H9 (cell line): ENCODE measurements at regions not wholly inside any gene's neighbourhood (a gene's known extent, or its start where the extent isn't known, plus 50 kb on each side); places are given as distances from the start of the nearest gene placed in this dataset.

Experiments used
- DNase-seq: peaks from one replicate; pipeline ENCODE4 v3.0.0-alpha.2; 2017
- H2AFZ ChIP-seq: one replicate; pipeline ENCODE4 v1.6.1; 2013; ENCODE audit warnings: mild to moderate bottlenecking, low read length, control low read depth, moderate library complexity
- H2AK5ac ChIP-seq: 2 replicates; pipeline ENCODE4 v1.6.1; 2013; ENCODE audit warnings: low read length, control low read depth, mixed read lengths; ENCODE audit not compliant: insufficient read length
- H2BK120ac ChIP-seq: one replicate; pipeline ENCODE4 v1.6.1; 2013; ENCODE audit warnings: low read depth, mild to moderate bottlenecking, low read length, control low read depth, inconsistent platforms; ENCODE audit not compliant: poor library complexity, severe bottlenecking
- H2BK12ac ChIP-seq: 2 replicates; pipeline ENCODE4 v1.6.1; 2013; ENCODE audit warnings: low read length, control low read depth, mixed read lengths, low read depth; ENCODE audit not compliant: insufficient read length
- H2BK15ac ChIP-seq: 2 replicates; pipeline ENCODE4 v1.6.1; 2013; ENCODE audit warnings: low read depth, low read length, control low read depth
- H2BK20ac ChIP-seq: one replicate; pipeline ENCODE4 v1.6.1; 2013; ENCODE audit warnings: low read depth, mild to moderate bottlenecking, low read length, control low read depth, inconsistent platforms; ENCODE audit not compliant: poor library complexity, severe bottlenecking
- H2BK5ac ChIP-seq: 2 replicates; pipeline ENCODE4 v1.6.1; 2013; ENCODE audit warnings: low read length, control low read depth, mixed read lengths; ENCODE audit not compliant: insufficient read length
- H3K14ac ChIP-seq: 2 replicates; pipeline ENCODE4 v1.6.1; 2013; ENCODE audit warnings: low read length, control low read depth; ENCODE audit not compliant: insufficient read depth
- H3K18ac ChIP-seq: 2 replicates; pipeline ENCODE4 v1.6.1; 2013; ENCODE audit warnings: low read depth, mild to moderate bottlenecking, mixed read lengths, low read length, control low read depth; ENCODE audit not compliant: insufficient read length
- H3K23ac ChIP-seq: 2 replicates; pipeline ENCODE4 v1.6.1; 2013; ENCODE audit warnings: low read length, control low read depth, mixed read lengths, low read depth; ENCODE audit not compliant: insufficient read length
- H3K23me2 ChIP-seq: 2 replicates; pipeline ENCODE4 v1.6.1; 2013; ENCODE audit warnings: low read depth, mild to moderate bottlenecking, mixed read lengths, low read length, control low read depth; ENCODE audit not compliant: insufficient read length, poor library complexity, severe bottlenecking
- H3K27ac ChIP-seq: 2 replicates; pipeline ENCODE4 v1.5.1; 2013; ENCODE audit warnings: low read length, control low read depth, mixed read lengths, low read depth; ENCODE audit not compliant: insufficient read length
- H3K27me3 ChIP-seq: 2 replicates; pipeline ENCODE4 v1.6.1; 2013; ENCODE audit warnings: low read length, control low read depth, inconsistent platforms; ENCODE audit not compliant: insufficient read depth
- H3K4ac ChIP-seq: 2 replicates; pipeline ENCODE4 v1.6.1; 2013; ENCODE audit warnings: low read depth, mild to moderate bottlenecking, control low read depth, inconsistent platforms, low read length, moderate library complexity
- H3K4me1 ChIP-seq: 2 replicates; pipeline ENCODE4 v1.6.1; 2013; ENCODE audit warnings: low read length, control low read depth, inconsistent platforms; ENCODE audit not compliant: insufficient read depth
- H3K4me2 ChIP-seq: 2 replicates; pipeline ENCODE4 v1.6.1; 2013; ENCODE audit warnings: low read length, control low read depth, mixed read lengths; ENCODE audit not compliant: insufficient read length, insufficient read depth
- H3K56ac ChIP-seq: 2 replicates; pipeline ENCODE4 v1.6.1; 2013; ENCODE audit warnings: low read depth, mild to moderate bottlenecking, mixed read lengths, low read length, control low read depth; ENCODE audit not compliant: insufficient read length
- H3K79me1 ChIP-seq: 2 replicates; pipeline ENCODE4 v1.6.1; 2013; ENCODE audit warnings: low read depth, mild to moderate bottlenecking, moderate library complexity, low read length, control low read depth, inconsistent platforms; ENCODE audit not compliant: insufficient read depth, poor library complexity, severe bottlenecking
- H3K79me2 ChIP-seq: 2 replicates; pipeline ENCODE4 v1.6.1; 2013; ENCODE audit warnings: low read length, control low read depth, inconsistent platforms; ENCODE audit not compliant: insufficient read depth
- H3K9ac ChIP-seq: 2 replicates; pipeline ENCODE4 v1.6.1; 2013; ENCODE audit warnings: low read length, control low read depth, mixed read lengths; ENCODE audit not compliant: insufficient read length; ENCODE audit errors: extremely low read depth
- H3K9me3 ChIP-seq: one replicate; pipeline ENCODE4 v1.6.1; 2013; ENCODE audit warnings: low read depth, low read length, inconsistent platforms; ENCODE audit not compliant: control insufficient read depth
- H3T11ph ChIP-seq: one replicate; pipeline ENCODE4 v1.6.1; 2013; ENCODE audit warnings: mild to moderate bottlenecking, low read length, control low read depth, inconsistent platforms
- H4K20me1 ChIP-seq: one replicate; pipeline ENCODE4 v1.6.1; 2013; ENCODE audit not compliant: control insufficient read depth, insufficient read length, insufficient read depth
- H4K5ac ChIP-seq: 2 replicates; pipeline ENCODE4 v1.6.1; 2013; ENCODE audit warnings: low read depth, mild to moderate bottlenecking, mixed read lengths, low read length, control low read depth; ENCODE audit not compliant: insufficient read length
- H4K8ac ChIP-seq: replicated peaks from 2 replicates; pipeline ENCODE4 v1.6.1; 2013; ENCODE audit warnings: low read length, control low read depth, mixed read lengths, low read depth; ENCODE audit not compliant: insufficient read length
- H4K91ac ChIP-seq: 2 replicates; pipeline ENCODE4 v1.6.1; 2013; ENCODE audit warnings: low read depth, mild to moderate bottlenecking, moderate library complexity, mixed read lengths, low read length, control low read depth; ENCODE audit not compliant: insufficient read length
- H3K27ac Mint-ChIP-seq, 3 experiments: 2 replicates in 2 of 3; 3 replicates in 1 of 3; pipeline ENCODE4 v1.8.0; 2020 to 2021; ENCODE audit warnings: mixed read lengths in 3 of 3, mild to moderate bottlenecking in 1 of 3, moderate library complexity in 1 of 3
- H3K27me3 Mint-ChIP-seq: 2 replicates; pipeline ENCODE4 v1.8.0; 2021; ENCODE audit warnings: low read depth, mild to moderate bottlenecking, moderate library complexity, mixed read lengths
- H3K36me3 Mint-ChIP-seq, 3 experiments: 2 replicates in 2 of 3; 3 replicates in 1 of 3; pipeline ENCODE4 v1.8.0; 2020 to 2021; ENCODE audit warnings: low read depth in 3 of 3, mixed read lengths in 3 of 3; ENCODE audit not compliant: insufficient read depth in 1 of 3
- H3K4me1 Mint-ChIP-seq, 2 experiments: 2 replicates each; pipeline ENCODE4 v1.8.0; 2020; ENCODE audit warnings: mixed read lengths in 2 of 2
- H3K4me3 Mint-ChIP-seq, 2 experiments: 2 replicates in 1 of 2; 3 replicates in 1 of 2; pipeline ENCODE4 v1.8.0; 2020 to 2021; ENCODE audit warnings: mild to moderate bottlenecking in 2 of 2, mixed read lengths in 2 of 2, moderate library complexity in 1 of 2
- H3K9me3 Mint-ChIP-seq, 2 experiments: 2 replicates in 1 of 2; 3 replicates in 1 of 2; pipeline ENCODE4 v1.8.0; 2020; ENCODE audit warnings: mild to moderate bottlenecking in 2 of 2, mixed read lengths in 2 of 2, moderate library complexity in 1 of 2
- WGBS: extraction: QIAGEN DNeasy Blood & Tissue Kit; methylation state at CpG from one replicate; pipeline ENCODE4 v1.1.7; 2013; ENCODE audit warnings: missing lambda C conversion rate, low lambda C conversion rate, mixed read lengths; ENCODE audit not compliant: insufficient read length; ENCODE audit errors: extremely low coverage; 5-methylcytosine and 5-hydroxymethylcytosine counted together
- TF ChIP-seq, protein P1 (sequence below): fragments of 200-600 bp; sonication (generic); conservative IDR thresholded peaks from 3 replicates; pipeline ENCODE4 v1.8.0; 2021; ENCODE audit warnings: antibody characterized with exemption, mild to moderate bottlenecking

DNA sequence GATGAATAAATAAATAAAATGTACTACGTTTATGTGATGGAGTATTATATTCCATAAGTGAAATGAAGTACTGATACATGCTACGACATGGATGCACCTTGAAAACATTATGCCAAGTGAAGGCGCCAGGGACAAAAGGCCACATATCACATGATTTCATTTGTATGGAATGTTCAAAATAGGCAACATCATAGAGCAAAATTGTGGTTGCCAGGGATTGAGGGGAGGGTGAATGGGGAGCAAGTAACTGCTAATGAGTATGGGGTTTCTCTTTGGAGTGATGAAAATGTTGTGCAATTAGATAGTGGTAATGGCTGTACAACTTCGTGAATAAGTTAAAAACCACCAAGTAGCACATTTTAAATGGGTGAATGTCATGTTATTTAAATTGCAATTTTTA is 132.8 kb downstream of the SLC38A4 start:
- Histone ChIP-seq H3K9ac (no peak overlapping the region), H4K8ac (no peak overlapping the region), H3K9me3 (no peaks in the 10 kb centered on the region), H3K27me3 (no peaks in the 10 kb centered on the region), H2BK12ac (no peak overlapping the region), H2AK5ac (no peak overlapping the region), H3K4me2 (no peak overlapping the region), H2BK20ac (no peak overlapping the region), H3K23me2 (no peaks in the 10 kb centered on the region), H3K79me1 (no peaks in the 10 kb centered on the region), H2BK120ac (no peak overlapping the region), H3K4ac (no peak overlapping the region), H3K23ac (no peak overlapping the region), H4K20me1 (no peaks in the 10 kb centered on the region), H3K56ac (no peak overlapping the region), H4K91ac (no peak overlapping the region), H3K14ac (no peak overlapping the region), H2BK5ac (no peak overlapping the region), H2BK15ac (no peak overlapping the region), H3K18ac (no peak overlapping the region), H2AFZ (no peak overlapping the region), H3K79me2 (no peaks in the 10 kb centered on the region), H4K5ac (no peak overlapping the region), H3T11ph (no peak overlapping the region), H3K27ac (no peak overlapping the region), H3K4me1 (no peaks in the 10 kb centered on the region)
- no CpG with 5 or more reads among the region's 4 CpGs for WGBS
- Mint-ChIP-seq H3K4me1 (no peaks in the 10 kb centered on the region), H3K4me3 (no peak overlapping the region), H3K36me3 (peaks cover 0 to 3% (median 0%) of the 10 kb centered on the region in 3 experiments; a peak in 2 of 7 replicates), H3K27me3 (no peaks in the 10 kb centered on the region), H3K9me3 (no peaks in the 10 kb centered on the region), H3K27ac (no peak overlapping the region)
- TF ChIP-seq, protein P1, sequence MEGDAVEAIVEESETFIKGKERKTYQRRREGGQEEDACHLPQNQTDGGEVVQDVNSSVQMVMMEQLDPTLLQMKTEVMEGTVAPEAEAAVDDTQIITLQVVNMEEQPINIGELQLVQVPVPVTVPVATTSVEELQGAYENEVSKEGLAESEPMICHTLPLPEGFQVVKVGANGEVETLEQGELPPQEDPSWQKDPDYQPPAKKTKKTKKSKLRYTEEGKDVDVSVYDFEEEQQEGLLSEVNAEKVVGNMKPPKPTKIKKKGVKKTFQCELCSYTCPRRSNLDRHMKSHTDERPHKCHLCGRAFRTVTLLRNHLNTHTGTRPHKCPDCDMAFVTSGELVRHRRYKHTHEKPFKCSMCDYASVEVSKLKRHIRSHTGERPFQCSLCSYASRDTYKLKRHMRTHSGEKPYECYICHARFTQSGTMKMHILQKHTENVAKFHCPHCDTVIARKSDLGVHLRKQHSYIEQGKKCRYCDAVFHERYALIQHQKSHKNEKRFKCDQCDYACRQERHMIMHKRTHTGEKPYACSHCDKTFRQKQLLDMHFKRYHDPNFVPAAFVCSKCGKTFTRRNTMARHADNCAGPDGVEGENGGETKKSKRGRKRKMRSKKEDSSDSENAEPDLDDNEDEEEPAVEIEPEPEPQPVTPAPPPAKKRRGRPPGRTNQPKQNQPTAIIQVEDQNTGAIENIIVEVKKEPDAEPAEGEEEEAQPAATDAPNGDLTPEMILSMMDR = no peak
- no peak for DNase-seq
